NCI-H1694 treated with DMSO at 0.1 percent for 48 hours (cell line): ENCODE measurements at regions not wholly inside any gene's neighbourhood (a gene's known extent, or its start where the extent isn't known, plus 50 kb on each side); places are given as distances from the start of the nearest gene placed in this dataset.
"Not testable (repeated sequence)": the region's sequence is repeated elsewhere in the genome, so short reads cannot be mapped to it uniquely, and the experiment has no call there.

ENCODE experiments used
- DNase-seq: peaks from one replicate; lab custom pipeline; 2025; lab: John Stamatoyannopoulos, UW

GRCh38 chr3:75126556-75126955 lies 512.1 kb upstream of the CNTN3 start:
- no peak for DNase-seq

- no peak for DNase-seq
These were observed 514.6 kb upstream of the CNTN3 start for GRCh38 chr3:75129101-75129500.

- DNase-seq: no peak
These were observed 521.8 kb upstream of the CNTN3 start for GRCh38 chr3:75136100-75136897.

- DNase-seq: no peak
These were observed 523.9 kb upstream of the CNTN3 start for GRCh38 chr3:75138345-75138744.

- no peak for DNase-seq
These were observed 523.1 kb upstream of the FRG2C start for GRCh38 chr3:75140904-75141615.

- DNase-seq: no peak
These were observed 519.7 kb upstream of the FRG2C start for GRCh38 chr3:75144406-75144805.

GRCh38 chr3:75171630-75172230 lies 492.4 kb upstream of the FRG2C start:
- no peak for DNase-seq

GRCh38 chr3:75176937-75177336 lies 487.2 kb upstream of the FRG2C start:
- no peak for DNase-seq

- DNase-seq: no peak
These were observed 483.7 kb upstream of the FRG2C start for GRCh38 chr3:75180235-75180944.

- DNase-seq: no peak
These were observed 483.2 kb upstream of the FRG2C start for GRCh38 chr3:75180945-75181298.

- DNase-seq: no peak
These were observed 475.2 kb upstream of the FRG2C start for GRCh38 chr3:75188962-75189361.

GRCh38 chr3:75192146-75192616 lies 471.9 kb upstream of the FRG2C start:
- DNase-seq: peak; percentile 9

- DNase-seq: no peak
These were observed 470.3 kb upstream of the FRG2C start for GRCh38 chr3:75193797-75194196.

GRCh38 chr3:75214332-75214731 lies 449.8 kb upstream of the FRG2C start:
- DNase-seq: not testable (repeated sequence)

GRCh38 chr3:75218577-75218976 lies 445.6 kb upstream of the FRG2C start:
- DNase-seq: no peak

GRCh38 chr3:75220932-75221331 lies 443.2 kb upstream of the FRG2C start:
- DNase-seq: no peak

- DNase-seq: no peak
These were observed 439.7 kb upstream of the FRG2C start for GRCh38 chr3:75224412-75224811.

- DNase-seq: no peak
These were observed 431.9 kb upstream of the FRG2C start for GRCh38 chr3:75232216-75232615.

GRCh38 chr3:75235631-75236030 lies 428.5 kb upstream of the FRG2C start:
- DNase-seq: no peak

- DNase-seq: no peak
These were observed 427.1 kb upstream of the FRG2C start for GRCh38 chr3:75237053-75237452.

GRCh38 chr3:75237477-75237876 lies 426.7 kb upstream of the FRG2C start:
- DNase-seq: no peak

- not testable (repeated sequence) for DNase-seq
These were observed 422.7 kb upstream of the FRG2C start for GRCh38 chr3:75241226-75241962.
